AG20443 (cell line): ENCODE measurements at regions not wholly inside any gene's neighbourhood (a gene's known extent, or its start where the extent isn't known, plus 50 kb on each side); places are given as distances from the start of the nearest gene placed in this dataset.
"Not testable (repeated sequence)": the region's sequence is repeated elsewhere in the genome, so short reads cannot be mapped to it uniquely, and the experiment has no call there.

ENCODE experiments used
- DNase-seq: peaks from one replicate; pipeline ENCODE4 v3.0.0; 2012; ENCODE audit warnings: low spot score, mixed read lengths

- no peak for DNase-seq
These were observed 216.8 kb downstream of the TRIM36 start for GRCh38 chr5:114952876-114953275.

GRCh38 chr5:114949756-114950155 lies 220.0 kb downstream of the TRIM36 start:
- no peak for DNase-seq

GRCh38 chr5:114948986-114949621 lies 220.6 kb downstream of the TRIM36 start:
- DNase-seq: no peak

DNA sequence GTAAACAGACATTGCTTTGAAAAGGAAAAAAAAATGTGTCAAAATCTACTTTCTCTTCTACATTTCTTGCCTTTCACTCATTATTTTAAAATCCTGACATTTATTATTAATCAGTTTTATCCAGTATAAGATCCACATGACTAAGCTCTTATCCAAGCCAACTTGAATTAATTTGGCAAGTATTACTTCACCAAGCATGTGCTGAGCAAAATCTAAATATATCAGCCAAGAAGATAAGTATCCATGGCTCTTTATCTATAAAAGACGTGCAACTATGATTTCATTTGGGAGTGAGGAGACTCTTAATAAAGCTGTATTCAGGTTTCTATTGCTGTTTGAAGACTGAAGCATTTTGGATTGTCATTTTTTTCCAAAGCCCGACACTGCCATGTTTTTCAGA lies 221.3 kb downstream of the TRIM36 start:
- no peak for DNase-seq

DNA sequence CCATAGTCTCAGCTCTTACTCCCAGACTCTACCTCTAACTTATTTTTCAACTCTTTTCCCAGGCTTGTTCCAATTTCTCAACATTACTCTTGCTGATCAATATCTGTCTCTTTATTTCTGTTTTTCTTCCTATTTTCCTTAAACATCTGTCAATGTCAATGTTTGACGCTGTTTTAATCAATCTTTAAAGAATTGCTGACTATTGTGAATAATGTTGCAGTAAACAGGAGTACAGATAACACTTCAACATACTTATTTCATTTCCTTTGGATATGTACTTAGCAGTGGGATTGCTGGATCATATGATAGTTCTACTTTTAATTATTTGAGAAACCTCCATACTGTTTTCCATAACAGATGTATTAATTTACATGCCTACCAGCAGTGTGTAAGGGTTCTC lies 229.0 kb downstream of the TRIM36 start:
- no peak for DNase-seq

DNA sequence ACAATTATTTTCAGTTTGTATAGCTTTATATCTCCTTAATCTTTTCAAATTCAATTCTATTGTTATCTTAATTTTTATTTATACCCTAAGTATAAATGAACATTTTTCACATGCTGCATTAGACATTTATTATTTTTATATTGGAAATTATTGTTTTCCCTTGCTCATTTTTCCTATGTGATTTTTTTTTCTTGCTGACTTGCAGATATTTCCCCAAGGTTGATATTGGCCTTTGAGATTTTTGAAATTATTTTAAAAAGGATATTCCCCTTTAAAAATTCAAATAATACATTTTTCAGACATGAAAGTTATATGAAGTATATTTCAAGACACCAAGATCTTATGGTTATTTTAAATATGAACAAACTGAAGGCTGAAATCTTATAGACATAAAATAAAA lies 234.2 kb downstream of the TRIM36 start:
- DNase-seq: no peak

DNA sequence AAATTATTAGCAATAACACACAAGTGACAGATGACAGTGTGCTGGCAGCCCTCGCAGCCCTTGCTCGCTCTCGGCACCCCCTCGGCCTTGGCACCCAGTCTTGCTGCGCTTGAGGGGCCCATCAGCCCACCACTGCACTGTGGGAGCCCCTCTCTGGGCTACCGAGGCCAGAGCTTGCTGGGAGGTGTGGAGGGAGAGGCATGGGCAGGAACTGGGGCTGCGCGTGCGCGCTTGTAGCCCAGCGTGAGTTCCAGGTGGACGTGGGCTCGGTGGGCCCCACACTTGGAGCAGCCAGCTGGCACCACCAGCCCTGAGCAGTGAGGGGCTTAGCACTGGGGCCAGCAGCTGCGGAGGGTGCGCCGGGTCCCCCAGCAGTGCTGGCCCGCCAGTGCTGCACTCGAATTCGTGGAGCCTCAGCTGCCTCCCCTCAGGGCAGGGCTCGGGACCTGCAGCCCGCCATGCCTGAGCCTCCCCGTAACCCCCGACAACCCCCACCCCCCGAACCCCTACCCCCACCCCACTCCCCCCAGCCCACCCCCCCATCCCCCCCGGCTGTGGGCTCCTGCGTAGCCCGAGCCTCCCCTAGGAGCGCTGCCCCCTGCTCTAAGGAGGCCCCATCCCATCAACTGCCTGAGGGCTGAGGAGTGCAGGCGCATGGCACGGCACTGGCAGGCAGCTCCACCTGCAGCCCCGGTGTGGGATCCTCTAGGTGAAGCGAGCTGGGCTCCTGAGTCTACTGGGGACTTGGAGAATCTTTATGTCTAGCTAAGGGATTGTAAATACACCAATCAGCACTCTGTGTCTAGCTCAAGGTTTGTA lies 240.9 kb downstream of the TRIM36 start:
- no peak for DNase-seq

DNA sequence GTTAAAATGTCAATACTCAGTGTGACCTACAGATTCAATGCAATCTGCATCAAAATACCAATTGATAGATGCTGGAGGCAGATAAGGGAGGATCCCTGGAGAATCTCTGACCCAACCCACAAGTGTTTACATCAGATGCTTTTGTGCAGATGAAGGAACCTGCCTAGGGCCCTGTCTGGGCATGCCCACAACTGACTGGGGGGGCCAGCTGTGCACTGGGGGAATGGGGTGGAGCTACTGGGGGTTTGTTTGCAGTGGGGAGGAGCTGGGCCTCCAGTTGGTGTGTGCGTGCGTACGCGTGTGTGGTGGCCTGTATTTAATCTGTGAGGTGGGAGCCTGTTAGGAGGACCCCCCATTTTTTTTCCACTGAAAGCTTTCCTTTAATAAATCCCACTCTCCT lies 244.9 kb downstream of the TRIM36 start:
- no peak for DNase-seq

GRCh38 chr5:114912189-114912920 lies 257.4 kb downstream of the TRIM36 start:
- DNase-seq: no peak

GRCh38 chr5:114910727-114911126 lies 259.0 kb downstream of the TRIM36 start:
- no peak for DNase-seq

DNA sequence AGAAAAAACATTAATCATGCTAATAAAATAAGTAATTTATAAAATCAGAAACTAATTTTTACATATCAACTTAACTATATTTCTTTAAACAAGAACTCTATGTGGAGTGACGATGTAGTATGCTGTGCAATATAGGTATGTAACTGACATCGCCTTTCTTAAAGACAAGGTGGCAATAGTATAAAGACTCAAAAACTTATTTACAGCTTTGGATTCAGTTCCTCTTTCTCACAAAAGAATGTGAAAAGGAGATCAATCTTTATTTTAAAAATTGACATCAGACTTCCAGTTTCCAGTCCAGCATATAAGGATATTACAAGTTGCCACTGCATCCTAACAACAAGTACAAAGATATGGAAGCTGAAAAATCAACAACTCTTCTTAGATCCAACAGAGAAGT lies 260.3 kb downstream of the TRIM36 start:
- no peak for DNase-seq

DNA sequence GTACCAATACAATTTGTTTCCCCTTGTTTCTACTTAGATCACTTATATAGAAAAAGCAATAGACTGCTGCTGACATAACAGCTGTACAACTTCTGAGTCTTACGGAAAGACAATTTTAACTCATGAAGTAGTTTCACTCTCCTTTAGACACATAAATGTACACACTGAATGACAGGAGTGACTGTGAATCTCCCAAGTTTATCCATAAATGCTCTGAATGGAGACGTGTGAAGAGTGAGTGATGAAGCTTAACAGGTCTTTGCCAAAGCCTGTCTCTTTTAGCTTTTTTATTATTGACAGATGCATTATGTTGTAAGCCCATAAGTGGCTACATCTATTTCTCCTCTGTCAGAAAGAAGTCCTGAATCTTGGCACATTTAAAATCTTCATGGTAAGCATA lies 265.9 kb downstream of the TRIM36 start:
- DNase-seq: no peak

GRCh38 chr5:114898602-114899001 lies 271.1 kb downstream of the TRIM36 start:
- DNase-seq: no peak

GRCh38 chr5:114883675-114884074 lies 286.0 kb downstream of the TRIM36 start:
- DNase-seq: no peak

GRCh38 chr5:114859438-114859735 lies 310.3 kb downstream of the TRIM36 start:
- no peak for DNase-seq

DNA sequence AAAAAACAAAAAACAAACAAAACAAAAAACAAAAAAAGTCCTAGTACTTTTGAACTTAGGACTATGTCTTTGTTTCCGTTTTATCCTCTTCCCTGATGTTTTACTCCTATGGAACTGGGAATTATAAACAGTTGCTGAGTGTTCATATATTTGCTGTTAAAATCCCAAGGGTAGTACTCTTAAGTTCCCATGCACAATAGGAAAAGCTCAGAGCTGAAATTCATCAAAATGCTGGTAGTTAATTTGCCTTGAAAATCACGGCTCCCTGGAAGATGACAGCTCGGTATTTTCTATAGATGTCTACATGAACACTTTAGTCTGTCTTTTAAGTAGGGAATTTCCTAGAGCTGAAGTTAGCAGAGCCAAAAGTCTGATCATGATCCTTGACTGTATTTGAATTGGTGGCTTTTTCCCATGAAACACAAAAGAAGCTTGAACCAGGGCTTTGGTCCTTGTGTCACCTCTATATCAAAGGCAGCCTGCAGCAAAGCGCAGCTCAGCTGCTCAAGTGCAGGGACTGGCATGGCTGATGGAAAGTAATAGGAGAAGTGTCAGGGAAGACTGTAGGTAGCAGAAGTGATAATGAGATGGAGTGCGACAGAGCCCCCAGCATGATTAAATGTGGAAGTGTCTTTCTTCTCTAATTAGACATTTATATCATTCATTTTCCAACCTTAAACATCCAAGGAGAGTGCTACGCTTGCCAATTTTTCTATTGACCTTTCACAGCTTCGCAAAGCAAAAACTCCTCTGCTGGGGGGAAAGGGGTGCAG lies 310.9 kb downstream of the TRIM36 start:
- DNase-seq: no peak

GRCh38 chr5:114857941-114858551 lies 311.7 kb downstream of the TRIM36 start:
- no peak for DNase-seq

- DNase-seq: not testable (repeated sequence)
These were observed 325.0 kb downstream of the TRIM36 start for GRCh38 chr5:114844711-114845110.

- DNase-seq: no peak
These were observed 330.3 kb downstream of the TRIM36 start for GRCh38 chr5:114839360-114839759.

- DNase-seq: no peak
These were observed 330.8 kb downstream of the TRIM36 start for GRCh38 chr5:114838937-114839336.

DNA sequence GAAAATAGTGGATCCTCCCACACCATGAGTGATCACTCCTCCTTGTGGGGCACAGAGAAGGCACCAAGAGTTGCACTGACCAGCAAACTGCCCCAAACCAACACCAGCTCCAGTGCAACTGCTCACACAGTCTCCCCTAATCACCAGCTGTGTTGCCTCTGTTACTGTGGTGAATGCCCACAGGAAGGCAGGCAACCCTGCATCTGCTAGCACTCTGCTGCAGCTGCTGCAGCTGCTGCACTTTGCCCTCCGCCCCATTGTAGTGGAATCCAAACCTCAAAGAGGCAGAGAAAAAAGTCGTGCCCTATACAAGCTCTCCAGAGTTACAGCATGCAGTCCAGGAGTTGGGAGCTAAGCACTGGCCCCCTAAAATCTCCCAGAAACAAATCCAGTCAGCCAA lies 339.6 kb downstream of the TRIM36 start:
- DNase-seq: no peak

DNA sequence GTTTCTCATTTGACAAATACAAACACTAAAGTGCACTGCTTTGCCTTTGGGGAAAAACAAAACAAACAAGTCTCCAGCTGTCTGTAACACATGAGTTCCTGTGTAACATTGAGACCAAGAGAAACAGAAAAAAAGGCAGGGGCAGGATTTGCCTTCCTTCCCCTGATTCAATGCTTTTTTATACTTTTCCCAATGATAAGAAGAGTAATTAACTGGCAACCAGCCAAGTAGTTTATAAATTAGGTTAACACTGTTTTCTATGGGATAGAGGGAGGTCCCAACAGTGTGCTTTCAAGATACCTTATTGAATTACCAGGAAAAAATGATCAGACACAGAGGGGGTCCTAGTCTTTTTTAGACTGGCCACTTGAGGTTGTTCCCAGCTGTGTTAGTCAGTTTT lies 346.8 kb downstream of the TRIM36 start:
- no peak for DNase-seq
